DMS 273 (cell line): ENCODE measurements at regions not wholly inside any gene's neighbourhood (a gene's known extent, or its start where the extent isn't known, plus 50 kb on each side); places are given as distances from the start of the nearest gene placed in this dataset.

Source experiments
- DNase-seq: peaks from one replicate; lab custom pipeline; 2025; ENCODE audit not compliant: unreplicated experiment; lab: John Stamatoyannopoulos, UW

- DNase-seq = no peak
Observed at GRCh38 chr6:134511984-134512683, 194.2 kb upstream of the SGK1 start.

DNA sequence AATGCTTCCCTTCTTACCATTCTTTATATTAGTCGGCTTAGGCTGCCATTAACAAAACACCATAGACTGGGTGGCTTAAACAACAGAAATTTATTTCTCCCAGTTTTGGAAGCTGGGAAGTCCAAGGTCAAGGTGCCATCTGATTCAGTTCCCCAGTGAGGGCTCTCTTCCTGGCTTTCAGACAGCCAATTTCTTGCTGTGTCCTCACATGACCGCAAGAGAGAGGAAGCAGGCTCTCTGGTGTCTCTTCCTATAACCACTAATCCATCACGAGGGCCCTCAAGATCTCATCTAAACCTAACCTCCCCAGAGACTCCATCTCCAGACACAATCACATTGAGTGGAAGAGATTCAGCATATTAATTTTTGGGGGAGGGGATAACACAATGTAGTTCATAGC is 193.0 kb upstream of the SGK1 start:
- DNase-seq = no peak

DNA sequence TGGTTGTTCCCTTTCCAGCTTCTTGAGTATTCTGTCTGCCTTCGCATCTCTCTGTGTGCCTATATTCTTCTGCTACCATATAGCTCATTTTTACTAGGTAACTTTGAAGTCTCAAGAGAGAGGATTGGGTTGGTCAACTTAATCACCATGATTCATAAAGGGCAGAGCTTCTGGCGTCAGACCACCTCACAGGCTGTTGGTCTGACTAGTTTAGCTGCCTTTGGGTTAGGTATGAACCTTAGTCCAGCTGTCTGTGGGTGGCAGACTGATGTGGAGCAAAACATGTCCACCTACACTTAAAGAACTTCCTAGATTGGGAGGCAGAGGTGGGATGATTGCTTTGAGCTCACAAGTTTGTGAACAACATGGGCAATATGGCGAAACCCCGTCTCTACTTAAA is 192.2 kb upstream of the SGK1 start:
- no peak for DNase-seq

- DNase-seq = no peak
Observed at GRCh38 chr6:134508862-134509498, 191.1 kb upstream of the SGK1 start.

GRCh38 chr6:134506162-134506561 is 188.2 kb upstream of the SGK1 start:
- no peak for DNase-seq

DNA sequence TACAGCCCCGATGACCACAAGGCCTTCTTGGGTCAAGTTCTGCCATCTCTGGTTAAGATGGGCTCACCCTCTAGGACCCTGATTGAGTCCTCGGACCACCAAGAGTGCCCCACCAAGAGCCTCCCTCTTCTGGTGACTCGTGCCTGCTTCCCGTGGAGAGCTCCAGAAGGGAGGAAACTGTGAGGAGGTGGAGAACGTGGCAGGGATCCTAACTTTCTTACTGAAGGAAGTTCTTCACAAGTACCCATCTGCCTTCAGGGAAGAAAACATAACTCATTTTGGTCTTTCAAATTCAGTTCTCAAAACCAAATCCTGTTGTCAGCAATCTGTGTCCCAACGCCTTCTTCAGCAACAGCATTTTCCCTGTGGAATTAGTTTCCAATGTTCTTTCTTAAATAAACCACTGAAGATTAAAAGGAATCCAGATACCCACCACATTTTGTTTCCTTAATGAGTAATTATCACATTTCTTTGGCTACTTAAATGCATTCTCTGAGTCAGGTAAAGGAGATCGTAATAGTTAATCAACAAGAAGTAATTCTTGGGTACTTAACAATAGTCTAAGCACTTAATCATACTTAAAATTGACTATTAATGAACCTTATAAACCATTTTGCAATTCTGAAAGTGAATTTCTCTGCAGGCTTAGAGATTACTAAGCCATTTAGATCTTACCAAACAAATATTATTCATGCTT is 185.8 kb upstream of the SGK1 start:
- DNase-seq = no peak

GRCh38 chr6:134502614-134503549 is 185.0 kb upstream of the SGK1 start:
- DNase-seq = no peak

DNA sequence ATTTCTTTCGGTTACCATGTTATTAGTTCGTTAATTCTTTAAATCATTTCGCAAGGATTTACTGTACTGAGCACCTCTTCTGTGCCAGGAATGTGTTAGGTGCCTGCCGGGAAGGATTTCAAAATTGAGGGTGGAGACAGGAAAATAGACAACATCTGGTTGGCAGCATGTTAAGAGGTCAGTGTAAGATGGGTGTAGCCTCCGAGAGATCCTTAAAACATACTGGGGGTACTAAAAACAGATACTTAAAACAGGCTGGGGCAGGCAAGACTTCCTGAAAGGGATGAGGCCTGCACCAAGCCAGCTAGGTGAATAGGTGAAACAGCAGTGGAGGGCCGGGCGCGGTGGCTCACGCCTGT is 178.0 kb upstream of the SGK1 start:
- DNase-seq = no peak

- no peak for DNase-seq
Observed at GRCh38 chr6:134495203-134495889, 177.4 kb upstream of the SGK1 start.

DNA sequence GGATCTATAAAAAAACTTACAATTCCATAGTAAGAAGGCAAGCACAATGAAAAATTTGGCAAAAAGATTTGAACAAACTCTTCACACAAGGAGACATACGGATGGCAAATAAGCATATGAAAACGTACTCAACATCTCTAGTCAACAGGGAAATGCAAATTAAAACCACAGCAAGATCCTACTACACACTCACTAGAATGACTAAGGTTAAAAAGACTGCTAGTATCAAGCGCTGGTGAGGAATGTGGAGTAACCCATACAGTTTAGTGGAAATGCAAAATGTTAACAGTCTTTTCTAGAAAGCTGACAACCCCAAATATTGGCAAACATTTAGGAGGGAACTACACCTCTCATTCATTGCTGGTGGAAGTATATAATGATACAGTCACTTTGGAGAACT is 175.9 kb upstream of the SGK1 start:
- DNase-seq = no peak

GRCh38 chr6:134491477-134491876 is 173.6 kb upstream of the SGK1 start:
- DNase-seq = no peak

DNA sequence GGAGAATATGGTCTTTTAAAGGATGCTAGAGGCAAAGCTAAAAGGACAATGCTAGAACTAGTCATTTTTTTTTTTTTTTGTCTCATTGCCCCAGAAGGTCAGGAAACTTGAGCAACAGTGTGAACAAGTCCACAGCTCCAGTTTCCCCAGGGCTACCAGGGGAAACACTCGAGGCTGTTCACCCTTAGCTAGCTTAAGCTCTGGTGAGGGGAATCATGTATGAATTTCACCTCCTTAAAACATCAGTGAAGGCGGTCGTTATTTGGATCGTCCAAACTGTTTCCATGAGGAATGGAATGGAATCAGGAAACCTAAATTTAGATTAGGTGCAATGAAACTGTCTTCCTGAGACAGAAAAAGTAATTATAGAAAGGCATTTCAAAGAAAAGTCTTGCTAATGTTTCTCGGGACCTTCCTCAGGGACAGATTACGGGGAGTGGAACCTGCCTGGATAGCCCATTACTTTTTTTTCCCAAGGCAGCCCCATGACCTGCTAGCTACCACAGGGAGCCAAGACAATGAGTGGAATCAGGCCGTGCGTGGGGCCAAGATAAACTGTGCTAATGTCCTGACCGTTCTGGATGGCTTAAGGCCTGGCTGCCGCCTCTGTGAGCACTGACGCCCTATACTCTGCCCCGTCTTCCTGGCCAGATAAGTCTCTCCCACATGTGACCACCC is 164.8 kb upstream of the SGK1 start:
- DNase-seq = no peak

- DNase-seq = no peak
Observed at GRCh38 chr6:134481966-134482365, 164.1 kb upstream of the SGK1 start.

GRCh38 chr6:134480593-134480992 is 162.7 kb upstream of the SGK1 start:
- DNase-seq = no peak

- no peak for DNase-seq
Observed at GRCh38 chr6:134478764-134479399, 161.0 kb upstream of the SGK1 start.

- DNase-seq = no peak
Observed at GRCh38 chr6:134477991-134478635, 160.2 kb upstream of the SGK1 start.

GRCh38 chr6:134474955-134475354 is 157.0 kb upstream of the SGK1 start:
- no peak for DNase-seq

GRCh38 chr6:134472661-134473060 is 154.7 kb upstream of the SGK1 start:
- DNase-seq = no peak

- DNase-seq = no peak
Observed at GRCh38 chr6:134472046-134472445, 154.1 kb upstream of the SGK1 start.
